SJCRH30 (cell line): ENCODE measurements at regions not wholly inside any gene's neighbourhood (a gene's known extent, or its start where the extent isn't known, plus 50 kb on each side); places are given as distances from the start of the nearest gene placed in this dataset.

ENCODE experiments used
- DNase-seq, 2 experiments: peaks; one replicate each; pipeline ENCODE4 v3.0.0-alpha.2; 2015 to 2020
- H3K27ac ChIP-seq: fragments of 250-450 bp; sonication (Bioruptor Pico); 2 replicates; pipeline ENCODE4 v1.5.1; 2020; ENCODE audit warnings: mild to moderate bottlenecking, moderate library complexity
- H3K27me3 ChIP-seq: fragments of 250-450 bp; sonication (Bioruptor Pico); 2 replicates; pipeline ENCODE4 v1.5.1; 2020; ENCODE audit warnings: mild to moderate bottlenecking, moderate library complexity
- H3K36me3 ChIP-seq: fragments of 250-450 bp; sonication (Bioruptor Pico); 2 replicates; pipeline ENCODE4 v1.5.1; 2020; ENCODE audit warnings: mild to moderate bottlenecking, moderate library complexity
- H3K4me1 ChIP-seq: fragments of 250-450 bp; sonication (Bioruptor Pico); 2 replicates; pipeline ENCODE4 v1.5.1; 2020; ENCODE audit warnings: mild to moderate bottlenecking, moderate library complexity
- H3K4me3 ChIP-seq: fragments of 250-450 bp; sonication (Bioruptor Pico); 2 replicates; pipeline ENCODE4 v1.5.1; 2020; ENCODE audit warnings: mild to moderate bottlenecking, moderate library complexity
- H3K9me3 ChIP-seq: fragments of 250-450 bp; sonication (Bioruptor Pico); replicated peaks from 2 replicates; pipeline ENCODE4 v1.5.1; 2020; ENCODE audit warnings: mild to moderate bottlenecking, moderate library complexity

DNA sequence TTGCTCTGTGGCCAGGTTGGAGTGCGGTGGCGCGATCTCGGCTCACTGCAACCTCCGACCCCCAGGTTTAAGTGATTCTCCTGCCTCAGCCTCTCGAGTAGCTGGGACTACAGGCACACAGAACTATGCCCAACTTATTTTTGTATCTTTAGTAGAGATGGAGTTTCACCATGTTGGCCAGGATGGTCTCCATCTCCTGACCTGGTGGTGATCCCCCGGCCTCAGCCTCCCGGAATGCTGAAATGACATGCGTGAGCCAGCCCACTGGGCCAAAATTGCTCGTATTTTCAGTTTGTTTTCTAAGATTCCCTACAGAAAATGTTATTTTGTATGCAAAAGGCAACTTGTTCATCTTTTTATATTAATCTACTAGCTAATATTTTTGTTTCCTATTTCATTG, 782.6 kb downstream of the TLE1 start:
- Histone ChIP-seq H3K4me1 (no peaks in the 10 kb centered on the region), H3K4me3 (no peak overlapping the region), H3K27me3 (no peaks in the 10 kb centered on the region), H3K9me3 (no peaks in the 10 kb centered on the region), H3K27ac (no peak overlapping the region), H3K36me3 (no peaks in the 10 kb centered on the region)
- no peak for DNase-seq

- no peaks in the 10 kb centered on the region for H3K4me1 ChIP-seq
- no peak overlapping the region for H3K4me3 ChIP-seq
- H3K27me3 ChIP-seq: no peaks in the 10 kb centered on the region
- no peak overlapping the region for H3K27ac ChIP-seq
- DNase-seq: no peak
- no peaks in the 10 kb centered on the region for H3K36me3 ChIP-seq
- no peaks in the 10 kb centered on the region; the same call in 1 of the 2 replicates for H3K9me3 ChIP-seq
These were observed 790.1 kb downstream of the TLE1 start for GRCh38 chr9:80899208-80899607.

DNA sequence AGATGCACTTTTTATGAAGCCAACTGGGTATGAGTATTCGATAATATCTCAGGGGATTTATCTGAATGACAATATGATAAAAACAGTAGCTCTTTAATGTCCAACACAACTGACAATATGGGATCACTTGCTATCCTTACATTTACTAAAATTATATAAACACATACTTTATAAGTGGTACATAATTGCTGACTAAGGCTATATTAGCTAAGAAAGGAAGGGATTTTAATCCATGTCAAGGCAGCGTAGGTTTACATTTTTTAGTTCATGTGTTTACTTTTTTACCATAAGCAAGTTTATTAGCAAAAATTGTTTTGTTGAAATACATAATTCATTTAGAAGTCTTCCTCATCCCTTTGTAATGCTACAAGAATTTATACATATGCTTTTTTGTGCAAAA, 796.2 kb downstream of the TLE1 start:
- H3K27ac ChIP-seq: no peak overlapping the region
- peaks cover 3% of the 10 kb centered on the region for H3K4me1 ChIP-seq
- DNase-seq: no peak

DNA sequence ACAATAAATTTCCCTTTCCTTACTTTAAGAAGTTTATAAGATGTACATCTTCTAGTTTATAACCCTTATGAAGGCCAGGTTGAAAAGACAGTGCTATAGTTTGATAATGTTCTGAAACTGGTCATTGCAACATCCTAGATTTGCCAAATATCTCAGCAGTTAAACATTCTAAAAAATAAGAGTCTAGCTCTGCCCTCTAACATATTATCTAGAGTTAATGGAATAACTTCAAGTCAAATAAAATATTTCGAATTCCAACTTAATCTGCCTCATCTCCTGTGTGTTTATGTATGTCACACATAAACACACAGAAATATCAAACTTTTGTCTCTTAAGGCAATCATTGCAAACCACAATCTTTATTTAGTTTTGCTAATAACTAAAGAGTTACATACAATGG, 796.6 kb downstream of the TLE1 start:
- H3K9me3 ChIP-seq: no peaks in the 10 kb centered on the region; the same call in 1 of the 2 replicates
- H3K27ac ChIP-seq: no peak overlapping the region
- DNase-seq: no peak
- no peaks in the 10 kb centered on the region for H3K27me3 ChIP-seq
- no peak overlapping the region for H3K4me3 ChIP-seq
- H3K4me1 ChIP-seq: peaks cover 3% of the 10 kb centered on the region
- H3K36me3 ChIP-seq: no peaks in the 10 kb centered on the region

More for the DNA sequence above, 796.2 kb downstream of the TLE1 start:
- Histone ChIP-seq H3K9me3 (no peaks in the 10 kb centered on the region; the same call in 1 of the 2 replicates), H3K4me3 (no peak overlapping the region), H3K27me3 (no peaks in the 10 kb centered on the region), H3K36me3 (no peaks in the 10 kb centered on the region)

- H3K4me3 ChIP-seq: no peak overlapping the region
- H3K36me3 ChIP-seq: no peaks in the 10 kb centered on the region
- peak in 1 of 2 experiments; percentile 20 for DNase-seq
- no peaks in the 10 kb centered on the region for H3K27me3 ChIP-seq
- peaks cover 3% of the 10 kb centered on the region for H3K4me1 ChIP-seq
- H3K9me3 ChIP-seq: peaks cover 2% of the 10 kb centered on the region; the same call in 1 of the 2 replicates
- no peak overlapping the region for H3K27ac ChIP-seq
These were observed 799.2 kb downstream of the TLE1 start for GRCh38 chr9:80890124-80890523.

GRCh38 chr9:80885894-80886293, 803.5 kb downstream of the TLE1 start:
- peak in 1 of 2 experiments; percentile 17 for DNase-seq
- 0 out of 2 replicates have a peak, but pooled peaks cover 2% of the 10 kb centered on the region for H3K9me3 ChIP-seq

GRCh38 chr9:80883826-80884579, 805.3 kb downstream of the TLE1 start:
- H3K27ac ChIP-seq: no peak overlapping the region
- no peak for DNase-seq
- H3K27me3 ChIP-seq: no peaks in the 10 kb centered on the region
- no peaks in the 10 kb centered on the region for H3K36me3 ChIP-seq
- H3K4me1 ChIP-seq: no peaks in the 10 kb centered on the region
- no peak overlapping the region for H3K4me3 ChIP-seq
- 0 out of 2 replicates have a peak, but pooled peaks cover 2% of the 10 kb centered on the region for H3K9me3 ChIP-seq

More at GRCh38 chr9:80885894-80886293, 803.5 kb downstream of the TLE1 start:
- H3K27ac ChIP-seq: no peak overlapping the region
- no peaks in the 10 kb centered on the region for H3K36me3 ChIP-seq
- no peaks in the 10 kb centered on the region for H3K27me3 ChIP-seq
- H3K4me1 ChIP-seq: peaks cover 3% of the 10 kb centered on the region; the same call in 1 of the 2 replicates
- no peak overlapping the region for H3K4me3 ChIP-seq

- Histone ChIP-seq H3K27me3 (no peaks in the 10 kb centered on the region), H3K4me3 (no peak overlapping the region), H3K9me3 (0 out of 2 replicates have a peak, but pooled peaks cover 2% of the 10 kb centered on the region), H3K27ac (no peak overlapping the region), H3K4me1 (no peaks in the 10 kb centered on the region), H3K36me3 (no peaks in the 10 kb centered on the region)
- DNase-seq: no peak
These were observed 805.9 kb downstream of the TLE1 start for GRCh38 chr9:80883426-80883825.

GRCh38 chr9:80881940-80882339, 807.4 kb downstream of the TLE1 start:
- Histone ChIP-seq H3K27me3 (no peaks in the 10 kb centered on the region), H3K4me1 (no peaks in the 10 kb centered on the region), H3K9me3 (no peaks in the 10 kb centered on the region), H3K36me3 (no peaks in the 10 kb centered on the region), H3K4me3 (no peak overlapping the region), H3K27ac (no peak overlapping the region)
- DNase-seq: no peak

GRCh38 chr9:80881320-80881719, 808.0 kb downstream of the TLE1 start:
- Histone ChIP-seq H3K4me3 (no peak overlapping the region), H3K9me3 (0 out of 2 replicates have a peak, but pooled peaks cover 3% of the 10 kb centered on the region), H3K27me3 (no peaks in the 10 kb centered on the region), H3K4me1 (no peaks in the 10 kb centered on the region), H3K36me3 (no peaks in the 10 kb centered on the region), H3K27ac (no peak overlapping the region)
- no peak for DNase-seq

DNA sequence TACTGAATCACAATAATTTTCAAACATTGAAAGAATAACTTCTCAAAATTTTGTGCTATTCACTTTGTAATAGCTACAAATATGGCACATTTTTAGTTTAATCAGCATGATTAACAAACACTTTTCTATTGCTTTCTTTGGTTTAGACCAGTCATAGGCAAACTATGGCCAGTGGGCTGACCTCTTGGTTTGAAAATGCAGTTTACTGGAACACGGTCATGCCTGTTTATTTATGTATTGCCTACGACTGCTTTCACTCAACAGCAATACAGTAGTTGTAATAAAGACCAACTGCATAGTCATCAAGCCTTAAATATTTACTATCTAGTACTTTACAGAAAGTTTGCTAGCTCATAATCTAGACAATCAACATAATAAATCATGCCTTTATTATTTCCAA, 810.8 kb downstream of the TLE1 start:
- no peak overlapping the region for H3K27ac ChIP-seq
- 0 out of 2 replicates have a peak, but pooled peaks cover 4% of the 10 kb centered on the region for H3K9me3 ChIP-seq
- H3K4me1 ChIP-seq: peaks cover 12% of the 10 kb centered on the region
- DNase-seq: no peak
- H3K4me3 ChIP-seq: no peak overlapping the region
- H3K27me3 ChIP-seq: no peaks in the 10 kb centered on the region
- H3K36me3 ChIP-seq: no peaks in the 10 kb centered on the region

GRCh38 chr9:80875947-80876346, 813.4 kb downstream of the TLE1 start:
- H3K27ac ChIP-seq: no peak overlapping the region
- peaks cover 18% of the 10 kb centered on the region for H3K4me1 ChIP-seq
- 0 out of 2 replicates have a peak, but pooled peaks cover 4% of the 10 kb centered on the region for H3K9me3 ChIP-seq
- no peaks in the 10 kb centered on the region for H3K27me3 ChIP-seq
- H3K36me3 ChIP-seq: no peaks in the 10 kb centered on the region
- DNase-seq: no peak
- H3K4me3 ChIP-seq: no peak overlapping the region

GRCh38 chr9:80874276-80874675, 815.1 kb downstream of the TLE1 start:
- H3K27me3 ChIP-seq: no peaks in the 10 kb centered on the region
- no peak overlapping the region for H3K4me3 ChIP-seq
- H3K9me3 ChIP-seq: 0 out of 2 replicates have a peak, but pooled peaks cover 4% of the 10 kb centered on the region
- H3K36me3 ChIP-seq: no peaks in the 10 kb centered on the region; the same call in 1 of the 2 replicates
- H3K4me1 ChIP-seq: peaks cover 18% of the 10 kb centered on the region
- no peak overlapping the region for H3K27ac ChIP-seq
- peak in 1 of 2 experiments; percentile 34 for DNase-seq

DNA sequence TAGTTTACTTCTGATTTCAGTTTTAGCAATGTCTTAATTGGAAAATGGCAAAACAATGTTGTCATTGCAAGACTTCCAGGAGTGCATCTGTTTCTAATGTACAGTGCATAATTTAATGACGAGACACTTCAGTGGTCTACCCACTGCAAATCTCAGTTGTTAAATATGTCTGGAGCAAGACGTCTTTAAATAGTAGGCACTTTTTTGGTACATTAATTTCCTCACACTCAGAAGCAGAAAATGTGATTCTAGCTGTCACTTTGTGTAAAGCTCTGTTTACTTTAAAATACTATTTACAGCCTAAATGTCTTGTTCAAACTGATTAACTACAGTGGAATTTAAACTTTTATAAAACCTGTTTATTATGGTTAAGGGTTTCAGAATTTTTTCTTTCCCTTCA, 815.5 kb downstream of the TLE1 start:
- H3K4me1 ChIP-seq: peaks cover 18% of the 10 kb centered on the region
- H3K27ac ChIP-seq: no peak overlapping the region
- 0 out of 2 replicates have a peak, but pooled peaks cover 4% of the 10 kb centered on the region for H3K9me3 ChIP-seq
- DNase-seq: no peak
- H3K27me3 ChIP-seq: no peaks in the 10 kb centered on the region
- no peak overlapping the region for H3K4me3 ChIP-seq
- H3K36me3 ChIP-seq: no peaks in the 10 kb centered on the region; the same call in 1 of the 2 replicates

GRCh38 chr9:80871596-80871995, 817.8 kb downstream of the TLE1 start:
- peaks cover 18% of the 10 kb centered on the region for H3K4me1 ChIP-seq
- H3K9me3 ChIP-seq: peaks cover 13% of the 10 kb centered on the region; the same call in 1 of the 2 replicates
- DNase-seq: no peak
- H3K27ac ChIP-seq: no peak overlapping the region
- no peak overlapping the region for H3K4me3 ChIP-seq
- H3K36me3 ChIP-seq: no peaks in the 10 kb centered on the region; the same call in 1 of the 2 replicates
- no peaks in the 10 kb centered on the region for H3K27me3 ChIP-seq
